Head of caudate nucleus (tissue), 42 donors: ENCODE measurements at regions not wholly inside any gene's neighbourhood (a gene's known extent, or its start where the extent isn't known, plus 50 kb on each side); places are given as distances from the start of the nearest gene placed in this dataset.

Experiments
- DNase-seq, 42 donors: peaks; one replicate each; pipeline versions ENCODE4 v3.0.0 to v3.0.0-alpha.2; 2020 to 2021; ENCODE audit warnings: mixed read lengths in 7 of 42
- intact Hi-C: fragments of 100-400 bp; cut with DNase I; formaldehyde crosslinking; loops from one replicate; pipeline ENCODE4 v1.15.0; 2022

- intact Hi-C loops, result no loop called here
Observed at GRCh38 chr11:30150425-30150824, 80.4 kb upstream of the FSHB start.

GRCh38 chr11:30153008-30153407, 77.8 kb upstream of the FSHB start:
- no peak for DNase-seq

More at GRCh38 chr11:30150425-30150824, 80.4 kb upstream of the FSHB start:
- no peak for DNase-seq

GRCh38 chr11:30155428-30155827, 75.4 kb upstream of the FSHB start:
- intact Hi-C loops, result no loop called here
- DNase-seq, result no peak

More at GRCh38 chr11:30153008-30153407, 77.8 kb upstream of the FSHB start:
- intact Hi-C loops, result no loop called here

- intact Hi-C loops, result no loop called here
- no peak for DNase-seq
Observed at GRCh38 chr11:30159546-30159945, 71.3 kb upstream of the FSHB start.

GRCh38 chr11:30165652-30166051, 65.2 kb upstream of the FSHB start:
- DNase-seq, result no peak
- intact Hi-C loops, result no loop called here

GRCh38 chr11:30171661-30172060, 59.2 kb upstream of the FSHB start:
- DNase-seq, result no peak
- intact Hi-C loops, result no loop called here

- no peak for DNase-seq
- intact Hi-C loops, result no loop called here
Observed at GRCh38 chr11:30172158-30172557, 58.7 kb upstream of the FSHB start.

GRCh38 chr11:30172883-30173311, 57.9 kb upstream of the FSHB start:
- DNase-seq, result no peak
- intact Hi-C loops, result no loop called here

- intact Hi-C loops, result no loop called here
- no peak for DNase-seq
Observed at GRCh38 chr11:30174265-30175020, 56.4 kb upstream of the FSHB start.
